ENCODE measurements at regions not wholly inside any gene's neighbourhood (a gene's known extent, or its start where the extent isn't known, plus 50 kb on each side); places are given as distances from the start of the nearest gene placed in this dataset.

- no peak for TF ChIP-seq AHDC1 (CRISPR knock-in tag; IDR thresholded peaks at IDR 0.05; ENCODE audit: borderline replicate concordance)
- TF ChIP-seq BCLAF1 (IDR thresholded peaks at IDR 0.05), result no peak
Measured at GRCh38 chr2:869894-870293, 80.8 kb upstream of the SNTG2 start (continued).

GRCh38 chr2:869357-869871 is 81.2 kb upstream of the SNTG2 start:
- H3K36me3 ChIP-seq (replicated peaks in 1 of 2; ENCODE audit: control insufficient read depth in 1 of 2, insufficient read depth in 2 of 2, low read length in 2 of 2), result no peaks in the 10 kb centered on the region
- H3K27ac ChIP-seq (ENCODE audit: extremely low read length, insufficient read depth, low read length), result no peak overlapping the region
- no peak overlapping the region for H2AFZ ChIP-seq (ENCODE audit: low read length)
- ChIA-PET CTCF (ENCODE audit: low intra/inter-chr PET ratio, low total read pairs) (no interaction called here), POLR2A (no interaction called here)
- no peaks in the 10 kb centered on the region for H3K4me1 ChIP-seq (ENCODE audit: insufficient read depth, low read length)
- H3K27me3 ChIP-seq (ENCODE audit: control insufficient read depth in 1 of 2, insufficient read depth in 2 of 2, low read length in 2 of 2), result peaks cover 12 to 67% of the 10 kb centered on the region in 2 experiments
- DNase-seq (ENCODE audit: low spot score), result no peak
- no TSS peak for BruUV-seq (replicated peaks)
- H3K4me2 ChIP-seq (ENCODE audit: low read depth, low read length), result no peak overlapping the region
- no peak for FAIRE-seq
- WGBS (ENCODE audit: low lambda C conversion rate), result 5% methylated on average over 8 of the region's 16 CpGs
- no peak for ATAC-seq
- no peaks in the 10 kb centered on the region for H3K9me3 ChIP-seq (ENCODE audit: low read length)
- H3K9ac ChIP-seq (ENCODE audit: insufficient read depth, low read depth, low read length), result no peak overlapping the region
- H3K79me2 ChIP-seq (ENCODE audit: insufficient read depth, low read length), result no peaks in the 10 kb centered on the region
- H4K20me1 ChIP-seq (ENCODE audit: insufficient read depth, low read length), result no peaks in the 10 kb centered on the region
- intact Hi-C loops (cut with micrococcal nuclease; ENCODE audit: unreplicated experiment), result no loop called here
- no peak overlapping the region for H3K4me3 ChIP-seq (replicated peaks in 1 of 3; ENCODE audit: insufficient read depth in 1 of 3, low read depth in 2 of 3, low read length in 3 of 3)
- in situ Hi-C loops (cut with HindIII; ENCODE audit: extremely low pct_ligation_motif_present, low pct_unique_long_range_greater_than_20kb), result no loop called here
- TF ChIP-seq CHD4 (IDR thresholded peaks at IDR 0.05; ENCODE audit: borderline replicate concordance, low read length), result no peak
- TF ChIP-seq ZBTB43 (CRISPR knock-in tag; conservative IDR thresholded peaks at IDR 0.05), result no peak
- no peak for TF ChIP-seq PTBP1 (IDR thresholded peaks at IDR 0.05; ENCODE audit: low read depth, low read length, poor library complexity, severe bottlenecking)
- TF ChIP-seq HOXA9 (CRISPR knock-in tag; IDR thresholded peaks at IDR 0.05; ENCODE audit: borderline replicate concordance), result no peak
- TF ChIP-seq ZNF83 (CRISPR knock-in tag; IDR thresholded peaks at IDR 0.05; ENCODE audit: borderline replicate concordance), result no peak
- TF ChIP-seq TRIM24 (CRISPR knock-in tag; IDR thresholded peaks at IDR 0.05), result no peak
- TF ChIP-seq ARNT2 (CRISPR knock-in tag; IDR thresholded peaks at IDR 0.05; ENCODE audit: low read depth), result no peak
- no peak for TF ChIP-seq MEF2D (CRISPR knock-in tag; IDR thresholded peaks at IDR 0.05)
- no peak for TF ChIP-seq ZNF30 (CRISPR knock-in tag; IDR thresholded peaks at IDR 0.05)
- TF ChIP-seq LCORL (IDR thresholded peaks at IDR 0.05), result no peak
- no peak for TF ChIP-seq LCORL (CRISPR knock-in tag; IDR thresholded peaks at IDR 0.05)
- TF ChIP-seq SMARCC2 (IDR thresholded peaks at IDR 0.05), result no peak
- no peak for TF ChIP-seq PAX8 (CRISPR knock-in tag; IDR thresholded peaks at IDR 0.05; ENCODE audit: borderline replicate concordance)
